Spinal cord (tissue), 9 donors: ENCODE measurements at regions not wholly inside any gene's neighbourhood (a gene's known extent, or its start where the extent isn't known, plus 50 kb on each side); places are given as distances from the start of the nearest gene placed in this dataset.

Experiments used
- DNase-seq, 6 donors: peaks; one replicate each; pipeline versions ENCODE4 v3.0.0 to v3.0.0-alpha.2; 2013 to 2015; ENCODE audit warnings: low spot score in 6 of 6, low read depth in 4 of 6
- H3K27ac ChIP-seq: one replicate; pipeline ENCODE4 v1.5.1; 2013; ENCODE audit warnings: low read depth, low read length, control low read depth
- H3K27me3 ChIP-seq: one replicate; pipeline ENCODE4 v1.6.1; 2013; ENCODE audit warnings: low read length; ENCODE audit not compliant: control insufficient read depth, insufficient read depth
- H3K36me3 ChIP-seq: one replicate; pipeline ENCODE4 v1.6.1; 2013; ENCODE audit warnings: low read length; ENCODE audit not compliant: control insufficient read depth, insufficient read depth
- H3K4me1 ChIP-seq: one replicate; pipeline ENCODE4 v1.6.1; 2013; ENCODE audit warnings: low read length; ENCODE audit not compliant: control insufficient read depth, insufficient read depth
- H3K4me3 ChIP-seq: one replicate; pipeline ENCODE4 v1.5.1; 2013; ENCODE audit warnings: low read depth, low read length, control low read depth
- H3K9me3 ChIP-seq: one replicate; pipeline ENCODE4 v1.6.1; 2013; ENCODE audit warnings: low read length; ENCODE audit not compliant: control insufficient read depth, insufficient read depth
- WGBS: methylation state at CpG from one replicate; pipeline ENCODE4 v1.1.5; 2013; ENCODE audit warnings: missing lambda C conversion rate; ENCODE audit not compliant: insufficient coverage; 5-methylcytosine and 5-hydroxymethylcytosine counted together
- donor health status: healthy.

- DNase-seq, result no peak
- no peaks in the 10 kb centered on the region for H3K36me3 ChIP-seq
- H3K27ac ChIP-seq, result no peak overlapping the region
- no peak overlapping the region for H3K4me3 ChIP-seq
- 64% methylated on average over 6 of the region's 6 CpGs for WGBS
- H3K9me3 ChIP-seq, result no peaks in the 10 kb centered on the region
- H3K4me1 ChIP-seq, result no peaks in the 10 kb centered on the region
- H3K27me3 ChIP-seq, result peaks cover 2% of the 10 kb centered on the region
These were observed 124.5 kb downstream of the TLE3 start for GRCh38 chr15:69973102-69973714.

- H3K36me3 ChIP-seq, result no peaks in the 10 kb centered on the region
- no peaks in the 10 kb centered on the region for H3K9me3 ChIP-seq
- no peak overlapping the region for H3K27ac ChIP-seq
- H3K4me1 ChIP-seq, result no peaks in the 10 kb centered on the region
- WGBS, result 56% methylated on average over 4 of the region's 4 CpGs
- H3K4me3 ChIP-seq, result no peak overlapping the region
- no peak for DNase-seq
- H3K27me3 ChIP-seq, result peaks cover 2% of the 10 kb centered on the region
These were observed 123.8 kb downstream of the TLE3 start for GRCh38 chr15:69973880-69974279.

GRCh38 chr15:69974321-69974720, 123.4 kb downstream of the TLE3 start:
- H3K4me1 ChIP-seq, result no peaks in the 10 kb centered on the region
- 20% methylated on average over 2 of the region's 5 CpGs for WGBS
- peaks cover 2% of the 10 kb centered on the region for H3K27me3 ChIP-seq
- no peaks in the 10 kb centered on the region for H3K36me3 ChIP-seq
- no peak overlapping the region for H3K27ac ChIP-seq
- no peaks in the 10 kb centered on the region for H3K9me3 ChIP-seq
- DNase-seq, result no peak
- H3K4me3 ChIP-seq, result no peak overlapping the region

GRCh38 chr15:69976366-69976994, 121.2 kb downstream of the TLE3 start:
- DNase-seq, result peak in 1 of 6 donors; percentile 72
- Histone ChIP-seq H3K36me3 (no peaks in the 10 kb centered on the region), H3K4me1 (no peaks in the 10 kb centered on the region), H3K9me3 (no peaks in the 10 kb centered on the region), H3K4me3 (no peak overlapping the region), H3K27ac (no peak overlapping the region), H3K27me3 (peaks cover under 1% of the 10 kb centered on the region)
- 25% methylated on average over 4 of the region's 7 CpGs for WGBS

- no peaks in the 10 kb centered on the region for H3K36me3 ChIP-seq
- H3K9me3 ChIP-seq, result no peaks in the 10 kb centered on the region
- H3K4me3 ChIP-seq, result no peak overlapping the region
- H3K27me3 ChIP-seq, result peaks cover 5% of the 10 kb centered on the region
- no peak overlapping the region for H3K27ac ChIP-seq
- DNase-seq, result no peak
- no peaks in the 10 kb centered on the region for H3K4me1 ChIP-seq
- 81% methylated on average over 7 of the region's 7 CpGs for WGBS
These were observed 119.1 kb downstream of the TLE3 start for GRCh38 chr15:69978603-69979002.

- Histone ChIP-seq H3K9me3 (no peaks in the 10 kb centered on the region), H3K4me1 (no peaks in the 10 kb centered on the region), H3K27me3 (peaks cover 5% of the 10 kb centered on the region), H3K27ac (no peak overlapping the region), H3K36me3 (no peaks in the 10 kb centered on the region), H3K4me3 (no peak overlapping the region)
- no peak for DNase-seq
- 23% methylated on average over 5 of the region's 5 CpGs for WGBS
These were observed 118.5 kb downstream of the TLE3 start for GRCh38 chr15:69979262-69979661.

- Histone ChIP-seq H3K27me3 (peaks cover 5% of the 10 kb centered on the region), H3K4me1 (no peaks in the 10 kb centered on the region), H3K9me3 (no peaks in the 10 kb centered on the region), H3K4me3 (no peak overlapping the region), H3K27ac (no peak overlapping the region), H3K36me3 (no peaks in the 10 kb centered on the region)
- 88% methylated on average over 7 of the region's 8 CpGs for WGBS
- no peak for DNase-seq
These were observed 117.9 kb downstream of the TLE3 start for GRCh38 chr15:69979783-69980182.

GRCh38 chr15:69980341-69981059, 117.2 kb downstream of the TLE3 start:
- Histone ChIP-seq H3K4me1 (no peaks in the 10 kb centered on the region), H3K36me3 (no peaks in the 10 kb centered on the region), H3K27me3 (peaks cover 5% of the 10 kb centered on the region), H3K4me3 (no peak overlapping the region), H3K9me3 (no peaks in the 10 kb centered on the region), H3K27ac (no peak overlapping the region)
- DNase-seq, result peak in 1 of 6 donors; percentile 32
- 74% methylated on average over 5 of the region's 7 CpGs for WGBS

- no peak for DNase-seq
- no peak overlapping the region for H3K4me3 ChIP-seq
- 71% methylated on average over 2 of the region's 2 CpGs for WGBS
These were observed 115.7 kb downstream of the TLE3 start for GRCh38 chr15:69982037-69982436.

More at GRCh38 chr15:69982037-69982436, 115.7 kb downstream of the TLE3 start:
- Histone ChIP-seq H3K36me3 (no peaks in the 10 kb centered on the region), H3K27ac (no peak overlapping the region), H3K4me1 (peaks cover 9% of the 10 kb centered on the region), H3K27me3 (peaks cover 5% of the 10 kb centered on the region), H3K9me3 (no peaks in the 10 kb centered on the region)
